H4 (cell line): ENCODE measurements at regions not wholly inside any gene's neighbourhood (a gene's known extent, or its start where the extent isn't known, plus 50 kb on each side); places are given as distances from the start of the nearest gene placed in this dataset.

Source experiments
- DNase-seq: peaks from one replicate; pipeline ENCODE4 v3.0.0-alpha.2; 2015; ENCODE audit warnings: low spot score

- no peak for DNase-seq
Measured at GRCh38 chr6:137779982-137780381, 87.1 kb upstream of the TNFAIP3 start.

GRCh38 chr6:137780447-137781034, 86.5 kb upstream of the TNFAIP3 start:
- DNase-seq, result no peak

- DNase-seq, result no peak
Measured at GRCh38 chr6:137781639-137782038, 85.4 kb upstream of the TNFAIP3 start.

GRCh38 chr6:137782166-137783039, 84.7 kb upstream of the TNFAIP3 start:
- no peak for DNase-seq

- no peak for DNase-seq
Measured at GRCh38 chr6:137783710-137784109, 83.3 kb upstream of the TNFAIP3 start.

GRCh38 chr6:137784583-137784982, 82.5 kb upstream of the TNFAIP3 start:
- DNase-seq, result no peak

GRCh38 chr6:137787016-137787415, 80.0 kb upstream of the TNFAIP3 start:
- no peak for DNase-seq

GRCh38 chr6:137788248-137788647, 78.8 kb upstream of the TNFAIP3 start:
- no peak for DNase-seq

- no peak for DNase-seq
Measured at GRCh38 chr6:137791281-137792159, 75.5 kb upstream of the TNFAIP3 start.

- no peak for DNase-seq
Measured at GRCh38 chr6:137792160-137793033, 74.7 kb upstream of the TNFAIP3 start.

GRCh38 chr6:137793805-137794515, 73.1 kb upstream of the TNFAIP3 start:
- no peak for DNase-seq

- no peak for DNase-seq
Measured at GRCh38 chr6:137794516-137795201, 72.4 kb upstream of the TNFAIP3 start.

GRCh38 chr6:137795501-137795900, 71.6 kb upstream of the TNFAIP3 start:
- DNase-seq, result no peak

GRCh38 chr6:137798261-137798660, 68.8 kb upstream of the TNFAIP3 start:
- no peak for DNase-seq

- DNase-seq, result no peak
Measured at GRCh38 chr6:137798846-137799245, 68.2 kb upstream of the TNFAIP3 start.

GRCh38 chr6:137799950-137800568, 67.0 kb upstream of the TNFAIP3 start:
- DNase-seq, result no peak

GRCh38 chr6:137800762-137801161, 66.3 kb upstream of the TNFAIP3 start:
- no peak for DNase-seq

GRCh38 chr6:137801352-137802114, 65.5 kb upstream of the TNFAIP3 start:
- DNase-seq, result no peak
